WTC11 (cell line): ENCODE measurements at regions not wholly inside any gene's neighbourhood (a gene's known extent, or its start where the extent isn't known, plus 50 kb on each side); places are given as distances from the start of the nearest gene placed in this dataset.

Source experiments
- CBFB ChIP-seq: sonication (generic); formaldehyde crosslinking; IDR thresholded peaks from 2 replicates; pipeline ENCODE4 v1.8.1; 2022; ENCODE audit warnings: mild to moderate bottlenecking, low read depth, missing genetic modification reagents
- NR1H2 ChIP-seq: sonication (generic); formaldehyde crosslinking; IDR thresholded peaks from 2 replicates; pipeline ENCODE4 v1.9.0; 2021; ENCODE audit warnings: mild to moderate bottlenecking, moderate library complexity, missing genetic modification reagents
- SP1 ChIP-seq: sonication (generic); formaldehyde crosslinking; conservative IDR thresholded peaks from 2 replicates; pipeline ENCODE4 v1.8.1; 2022; ENCODE audit warnings: missing genetic modification reagents
- TCF7 ChIP-seq: sonication (generic); formaldehyde crosslinking; IDR thresholded peaks from 2 replicates; pipeline ENCODE4 v1.8.0; 2022; ENCODE audit warnings: mild to moderate bottlenecking, low read depth, missing genetic modification reagents, moderate library complexity
- ZNF138 ChIP-seq: sonication (generic); formaldehyde crosslinking; conservative IDR thresholded peaks from 2 replicates; pipeline ENCODE4 v1.8.1; 2022; ENCODE audit warnings: mild to moderate bottlenecking, moderate library complexity, missing genetic modification reagents
- TF ChIP-seq, protein P1 (sequence below): sonication (generic); formaldehyde crosslinking; IDR thresholded peaks from 2 replicates; pipeline ENCODE4 v1.8.1; 2023; ENCODE audit warnings: mild to moderate bottlenecking, missing genetic modification reagents, borderline replicate concordance
- TF ChIP-seq, protein P2 (sequence below): fragments of 200-600 bp; IDR thresholded peaks from 2 replicates; pipeline ENCODE4 v1.8.0; 2022; ENCODE audit warnings: antibody characterized with exemption
- TF ChIP-seq, protein P3 (sequence below): sonication (generic); formaldehyde crosslinking; IDR thresholded peaks from 2 replicates; pipeline ENCODE4 v1.8.1; 2022; ENCODE audit warnings: low read depth, missing genetic modification reagents, borderline replicate concordance
- TF ChIP-seq, protein P4 (sequence below): sonication (generic); formaldehyde crosslinking; IDR thresholded peaks from 2 replicates; pipeline ENCODE4 v1.8.0; 2022; ENCODE audit warnings: mild to moderate bottlenecking, missing genetic modification reagents

DNA sequence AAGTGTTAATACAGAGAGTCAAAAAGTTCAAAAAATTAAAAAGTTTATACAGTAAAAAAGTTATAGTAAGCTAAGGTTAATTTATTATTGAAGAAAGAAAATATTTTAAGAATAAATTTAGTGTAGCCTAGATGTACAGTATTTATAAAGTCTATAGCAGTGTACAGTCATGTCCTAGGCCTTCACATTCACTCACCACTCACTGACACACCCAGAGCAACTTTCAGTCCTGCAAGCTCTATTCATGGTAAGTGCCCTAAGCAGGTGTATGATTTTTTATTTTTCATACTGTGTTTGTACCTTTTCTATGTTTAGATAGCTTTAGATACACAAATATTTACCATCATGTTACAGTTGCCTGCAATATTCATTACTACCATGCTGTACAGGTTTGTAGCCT lies 108.9 kb downstream of the FHIP1A start:
- TF ChIP-seq, protein P1, sequence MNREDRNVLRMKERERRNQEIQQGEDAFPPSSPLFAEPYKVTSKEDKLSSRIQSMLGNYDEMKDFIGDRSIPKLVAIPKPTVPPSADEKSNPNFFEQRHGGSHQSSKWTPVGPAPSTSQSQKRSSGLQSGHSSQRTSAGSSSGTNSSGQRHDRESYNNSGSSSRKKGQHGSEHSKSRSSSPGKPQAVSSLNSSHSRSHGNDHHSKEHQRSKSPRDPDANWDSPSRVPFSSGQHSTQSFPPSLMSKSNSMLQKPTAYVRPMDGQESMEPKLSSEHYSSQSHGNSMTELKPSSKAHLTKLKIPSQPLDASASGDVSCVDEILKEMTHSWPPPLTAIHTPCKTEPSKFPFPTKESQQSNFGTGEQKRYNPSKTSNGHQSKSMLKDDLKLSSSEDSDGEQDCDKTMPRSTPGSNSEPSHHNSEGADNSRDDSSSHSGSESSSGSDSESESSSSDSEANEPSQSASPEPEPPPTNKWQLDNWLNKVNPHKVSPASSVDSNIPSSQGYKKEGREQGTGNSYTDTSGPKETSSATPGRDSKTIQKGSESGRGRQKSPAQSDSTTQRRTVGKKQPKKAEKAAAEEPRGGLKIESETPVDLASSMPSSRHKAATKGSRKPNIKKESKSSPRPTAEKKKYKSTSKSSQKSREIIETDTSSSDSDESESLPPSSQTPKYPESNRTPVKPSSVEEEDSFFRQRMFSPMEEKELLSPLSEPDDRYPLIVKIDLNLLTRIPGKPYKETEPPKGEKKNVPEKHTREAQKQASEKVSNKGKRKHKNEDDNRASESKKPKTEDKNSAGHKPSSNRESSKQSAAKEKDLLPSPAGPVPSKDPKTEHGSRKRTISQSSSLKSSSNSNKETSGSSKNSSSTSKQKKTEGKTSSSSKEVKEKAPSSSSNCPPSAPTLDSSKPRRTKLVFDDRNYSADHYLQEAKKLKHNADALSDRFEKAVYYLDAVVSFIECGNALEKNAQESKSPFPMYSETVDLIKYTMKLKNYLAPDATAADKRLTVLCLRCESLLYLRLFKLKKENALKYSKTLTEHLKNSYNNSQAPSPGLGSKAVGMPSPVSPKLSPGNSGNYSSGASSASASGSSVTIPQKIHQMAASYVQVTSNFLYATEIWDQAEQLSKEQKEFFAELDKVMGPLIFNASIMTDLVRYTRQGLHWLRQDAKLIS, result no peak
- TF ChIP-seq SP1 (no peak), CBFB (CRISPR knock-in tag) (no peak), ZNF138 (CRISPR knock-in tag) (no peak), TCF7 (CRISPR knock-in tag) (no peak), NR1H2 (CRISPR knock-in tag) (no peak)
- TF ChIP-seq, protein P2, sequence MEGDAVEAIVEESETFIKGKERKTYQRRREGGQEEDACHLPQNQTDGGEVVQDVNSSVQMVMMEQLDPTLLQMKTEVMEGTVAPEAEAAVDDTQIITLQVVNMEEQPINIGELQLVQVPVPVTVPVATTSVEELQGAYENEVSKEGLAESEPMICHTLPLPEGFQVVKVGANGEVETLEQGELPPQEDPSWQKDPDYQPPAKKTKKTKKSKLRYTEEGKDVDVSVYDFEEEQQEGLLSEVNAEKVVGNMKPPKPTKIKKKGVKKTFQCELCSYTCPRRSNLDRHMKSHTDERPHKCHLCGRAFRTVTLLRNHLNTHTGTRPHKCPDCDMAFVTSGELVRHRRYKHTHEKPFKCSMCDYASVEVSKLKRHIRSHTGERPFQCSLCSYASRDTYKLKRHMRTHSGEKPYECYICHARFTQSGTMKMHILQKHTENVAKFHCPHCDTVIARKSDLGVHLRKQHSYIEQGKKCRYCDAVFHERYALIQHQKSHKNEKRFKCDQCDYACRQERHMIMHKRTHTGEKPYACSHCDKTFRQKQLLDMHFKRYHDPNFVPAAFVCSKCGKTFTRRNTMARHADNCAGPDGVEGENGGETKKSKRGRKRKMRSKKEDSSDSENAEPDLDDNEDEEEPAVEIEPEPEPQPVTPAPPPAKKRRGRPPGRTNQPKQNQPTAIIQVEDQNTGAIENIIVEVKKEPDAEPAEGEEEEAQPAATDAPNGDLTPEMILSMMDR, result no peak
- TF ChIP-seq, protein P3, sequence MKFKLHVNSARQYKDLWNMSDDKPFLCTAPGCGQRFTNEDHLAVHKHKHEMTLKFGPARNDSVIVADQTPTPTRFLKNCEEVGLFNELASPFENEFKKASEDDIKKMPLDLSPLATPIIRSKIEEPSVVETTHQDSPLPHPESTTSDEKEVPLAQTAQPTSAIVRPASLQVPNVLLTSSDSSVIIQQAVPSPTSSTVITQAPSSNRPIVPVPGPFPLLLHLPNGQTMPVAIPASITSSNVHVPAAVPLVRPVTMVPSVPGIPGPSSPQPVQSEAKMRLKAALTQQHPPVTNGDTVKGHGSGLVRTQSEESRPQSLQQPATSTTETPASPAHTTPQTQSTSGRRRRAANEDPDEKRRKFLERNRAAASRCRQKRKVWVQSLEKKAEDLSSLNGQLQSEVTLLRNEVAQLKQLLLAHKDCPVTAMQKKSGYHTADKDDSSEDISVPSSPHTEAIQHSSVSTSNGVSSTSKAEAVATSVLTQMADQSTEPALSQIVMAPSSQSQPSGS (CRISPR knock-in tag), result no peak
- TF ChIP-seq, protein P4, sequence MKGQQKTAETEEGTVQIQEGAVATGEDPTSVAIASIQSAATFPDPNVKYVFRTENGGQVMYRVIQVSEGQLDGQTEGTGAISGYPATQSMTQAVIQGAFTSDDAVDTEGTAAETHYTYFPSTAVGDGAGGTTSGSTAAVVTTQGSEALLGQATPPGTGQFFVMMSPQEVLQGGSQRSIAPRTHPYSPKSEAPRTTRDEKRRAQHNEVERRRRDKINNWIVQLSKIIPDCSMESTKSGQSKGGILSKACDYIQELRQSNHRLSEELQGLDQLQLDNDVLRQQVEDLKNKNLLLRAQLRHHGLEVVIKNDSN (CRISPR knock-in tag), result no peak
